HUES64 (cell line): ENCODE measurements at regions not wholly inside any gene's neighbourhood (a gene's known extent, or its start where the extent isn't known, plus 50 kb on each side); places are given as distances from the start of the nearest gene placed in this dataset.

Experiments used
- H3K27ac ChIP-seq: 2 replicates; pipeline ENCODE4 v1.7.0; 2013; ENCODE audit warnings: low read depth, low read length, inconsistent platforms
- H3K27me3 ChIP-seq: 2 replicates; pipeline ENCODE4 v1.6.1; 2013; ENCODE audit warnings: mild to moderate bottlenecking, low read length; ENCODE audit not compliant: insufficient read depth
- H3K36me3 ChIP-seq: 2 replicates; pipeline ENCODE4 v1.6.1; 2013; ENCODE audit warnings: mild to moderate bottlenecking, low read length; ENCODE audit not compliant: insufficient read depth
- H3K4me1 ChIP-seq: 2 replicates; pipeline ENCODE4 v1.6.1; 2013; ENCODE audit warnings: mild to moderate bottlenecking, low read length, moderate library complexity; ENCODE audit not compliant: insufficient read depth
- H3K4me3 ChIP-seq: 2 replicates; pipeline ENCODE4 v1.5.1; 2013; ENCODE audit warnings: mild to moderate bottlenecking, low read length, moderate library complexity
- H3K9ac ChIP-seq: 2 replicates; pipeline ENCODE4 v1.6.1; 2013; ENCODE audit warnings: mild to moderate bottlenecking, low read depth, low read length
- H3K9me3 ChIP-seq: 2 replicates; pipeline ENCODE4 v1.6.1; 2013; ENCODE audit warnings: low read depth, low read length; ENCODE audit not compliant: insufficient read depth
- WGBS: fragments of 150-250, 120-280 bp; methylation state at CpG from one replicate; pipeline ENCODE4 v1.1.7; 2013; ENCODE audit warnings: missing lambda C conversion rate; 5-methylcytosine and 5-hydroxymethylcytosine counted together

- Histone ChIP-seq H3K9ac (no peak overlapping the region), H3K4me1 (0 out of 2 replicates have a peak, but pooled peaks cover 4% of the 10 kb centered on the region), H3K9me3 (no peaks in the 10 kb centered on the region), H3K27me3 (no peaks in the 10 kb centered on the region), H3K36me3 (no peaks in the 10 kb centered on the region), H3K27ac (no peak overlapping the region), H3K4me3 (no peak overlapping the region)
- WGBS, result 98% methylated on average over 1 of the region's 1 CpG
Observed at GRCh38 chr13:74193391-74193790, 59.2 kb upstream of the KLF12 start.

DNA sequence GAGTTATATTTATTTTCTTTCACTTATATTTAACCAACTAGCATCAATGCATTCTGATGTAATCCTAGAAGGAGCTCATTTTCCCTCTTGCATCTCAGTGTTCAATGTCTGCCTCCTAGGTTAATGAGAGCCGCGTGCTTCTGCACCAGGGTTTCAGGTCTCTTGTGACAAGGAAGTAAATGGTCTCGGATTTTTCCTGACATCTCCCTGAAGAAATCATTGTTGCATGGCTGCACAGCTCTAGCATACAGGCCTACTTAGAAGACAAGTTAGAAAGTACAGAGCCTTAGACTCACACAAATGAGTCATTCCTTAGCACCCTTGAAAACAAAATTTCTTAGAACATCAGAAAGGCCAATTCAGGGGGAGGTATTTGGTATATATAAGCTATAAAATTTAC lies 57.2 kb upstream of the KLF12 start:
- 86% methylated on average over 3 of the region's 3 CpGs for WGBS
- Histone ChIP-seq H3K9me3 (no peaks in the 10 kb centered on the region), H3K9ac (no peak overlapping the region), H3K4me3 (no peak overlapping the region), H3K4me1 (no peaks in the 10 kb centered on the region), H3K36me3 (no peaks in the 10 kb centered on the region), H3K27me3 (no peaks in the 10 kb centered on the region), H3K27ac (no peak overlapping the region)

- Histone ChIP-seq H3K27ac (no peak overlapping the region), H3K36me3 (no peaks in the 10 kb centered on the region), H3K27me3 (no peaks in the 10 kb centered on the region), H3K4me1 (no peaks in the 10 kb centered on the region), H3K4me3 (no peak overlapping the region), H3K9ac (no peak overlapping the region), H3K9me3 (no peaks in the 10 kb centered on the region)
- 100% methylated on average over 1 of the region's 1 CpG for WGBS
Observed at GRCh38 chr13:74190999-74191398, 56.8 kb upstream of the KLF12 start.

DNA sequence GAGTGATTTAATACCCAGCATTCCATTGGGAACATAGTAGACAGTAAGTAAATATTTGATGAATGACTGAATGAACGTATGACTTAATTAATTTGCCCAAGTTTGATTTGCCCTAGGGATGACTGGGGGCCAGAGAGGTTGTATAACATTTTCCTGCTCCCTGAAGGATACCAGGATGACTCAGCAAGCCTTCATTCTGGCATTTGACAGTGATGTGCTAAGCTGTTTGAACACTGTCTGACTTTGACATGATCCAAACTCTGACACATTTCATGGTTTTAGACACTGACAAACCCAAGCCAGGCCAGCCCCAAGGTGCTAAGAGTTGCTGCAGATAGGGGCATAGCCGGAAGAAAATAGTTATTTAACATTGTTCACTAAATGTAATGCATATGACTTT lies 53.4 kb upstream of the KLF12 start:
- Histone ChIP-seq H3K27ac (no peak overlapping the region), H3K36me3 (no peaks in the 10 kb centered on the region), H3K4me1 (no peaks in the 10 kb centered on the region), H3K27me3 (no peaks in the 10 kb centered on the region), H3K9me3 (no peaks in the 10 kb centered on the region), H3K9ac (no peak overlapping the region), H3K4me3 (no peak overlapping the region)
- WGBS, result 88% methylated on average over 1 of the region's 2 CpGs

GRCh38 chr13:74184283-74184682 lies 50.1 kb upstream of the KLF12 start:
- Histone ChIP-seq H3K4me1 (no peaks in the 10 kb centered on the region), H3K36me3 (no peaks in the 10 kb centered on the region), H3K9ac (no peak overlapping the region), H3K27ac (no peak overlapping the region), H3K27me3 (no peaks in the 10 kb centered on the region), H3K9me3 (no peaks in the 10 kb centered on the region), H3K4me3 (no peak overlapping the region)
- no CpG with 5 or more reads among the region's 1 CpG for WGBS
